ENCODE measurements at regions not wholly inside any gene's neighbourhood (a gene's known extent, or its start where the extent isn't known, plus 50 kb on each side); places are given as distances from the start of the nearest gene placed in this dataset.

- TF ChIP-seq CTCF (optimal IDR thresholded peaks at IDR 0.05 in 1 of 3, IDR thresholded peaks at IDR 0.05 in 1 of 3, conservative IDR thresholded peaks at IDR 0.05 in 1 of 3; ENCODE audit: extremely low read depth in 1 of 3, insufficient read depth in 2 of 3, low read length in 3 of 3) (no peak), EZH2 (IDR thresholded peaks at IDR 0.05; ENCODE audit: low read length) (no peak)
- dilution Hi-C loops (cut with MboI; ENCODE audit: extremely low pct_ligation_motif_present, low sequenced_read_pairs) = no loop called here
Measured at GRCh38 chr6:88454658-88455057, 288.5 kb upstream of the CNR1 start.

GRCh38 chr6:88449770-88450169, 283.6 kb upstream of the CNR1 start:
- Histone ChIP-seq H4K20me1 (ENCODE audit: control insufficient read depth, extremely low read depth, insufficient read depth, low read length) (no peaks in the 10 kb centered on the region), H3K4me3 (ENCODE audit: control insufficient read depth in 2 of 3, extremely low read depth in 1 of 3, insufficient read depth in 2 of 3, low read depth in 1 of 3, low read length in 3 of 3) (no peak overlapping the region), H2AFZ (ENCODE audit: control insufficient read depth, low read length) (no peak overlapping the region), H3K36me3 (ENCODE audit: control insufficient read depth in 2 of 2, extremely low read depth in 1 of 2, insufficient read depth in 2 of 2, low read length in 2 of 2) (no peaks in the 10 kb centered on the region), H3K4me2 (ENCODE audit: control insufficient read depth, extremely low read depth, insufficient read depth, low read depth, low read length) (no peak overlapping the region), H3K9ac (ENCODE audit: control insufficient read depth, extremely low read depth, insufficient read depth, low read length) (no peak overlapping the region), H3K4me1 (ENCODE audit: control insufficient read depth, extremely low read depth, insufficient read depth, low read length) (no peaks in the 10 kb centered on the region), H3K27ac (ENCODE audit: control insufficient read depth, insufficient read depth, low read length) (no peak overlapping the region), H3K9me3 (ENCODE audit: control insufficient read depth, low read depth, low read length) (no peaks in the 10 kb centered on the region), H3K9me1 (ENCODE audit: control insufficient read depth, extremely low read depth, insufficient read depth, low read length) (no peaks in the 10 kb centered on the region), H3K79me2 (ENCODE audit: control insufficient read depth, insufficient read depth, low read length) (no peaks in the 10 kb centered on the region), H3K27me3 (ENCODE audit: control insufficient read depth, extremely low read depth, insufficient read depth, low read length) (no peaks in the 10 kb centered on the region)
- no peak for FAIRE-seq
- no peak for DNase-seq (ENCODE audit: low read depth, low spot score)
- TF ChIP-seq CTCF (optimal IDR thresholded peaks at IDR 0.05 in 1 of 3, IDR thresholded peaks at IDR 0.05 in 1 of 3, conservative IDR thresholded peaks at IDR 0.05 in 1 of 3; ENCODE audit: extremely low read depth in 1 of 3, insufficient read depth in 2 of 3, low read length in 3 of 3) (no peak), EZH2 (IDR thresholded peaks at IDR 0.05; ENCODE audit: low read length) (no peak)
- dilution Hi-C loops (cut with MboI; ENCODE audit: extremely low pct_ligation_motif_present, low sequenced_read_pairs) = no loop called here

More at GRCh38 chr6:88454658-88455057, 288.5 kb upstream of the CNR1 start:
- Histone ChIP-seq H3K9me3 (ENCODE audit: control insufficient read depth, low read depth, low read length) (no peaks in the 10 kb centered on the region), H3K27ac (ENCODE audit: control insufficient read depth, insufficient read depth, low read length) (no peak overlapping the region), H2AFZ (ENCODE audit: control insufficient read depth, low read length) (no peak overlapping the region), H3K36me3 (ENCODE audit: control insufficient read depth in 2 of 2, extremely low read depth in 1 of 2, insufficient read depth in 2 of 2, low read length in 2 of 2) (no peaks in the 10 kb centered on the region), H3K79me2 (ENCODE audit: control insufficient read depth, insufficient read depth, low read length) (no peaks in the 10 kb centered on the region), H3K9ac (ENCODE audit: control insufficient read depth, extremely low read depth, insufficient read depth, low read length) (no peak overlapping the region), H3K9me1 (ENCODE audit: control insufficient read depth, extremely low read depth, insufficient read depth, low read length) (no peaks in the 10 kb centered on the region), H3K27me3 (ENCODE audit: control insufficient read depth, extremely low read depth, insufficient read depth, low read length) (no peaks in the 10 kb centered on the region), H3K4me2 (ENCODE audit: control insufficient read depth, extremely low read depth, insufficient read depth, low read depth, low read length) (no peak overlapping the region), H4K20me1 (ENCODE audit: control insufficient read depth, extremely low read depth, insufficient read depth, low read length) (no peaks in the 10 kb centered on the region), H3K4me1 (ENCODE audit: control insufficient read depth, extremely low read depth, insufficient read depth, low read length) (no peaks in the 10 kb centered on the region), H3K4me3 (ENCODE audit: control insufficient read depth in 2 of 3, extremely low read depth in 1 of 3, insufficient read depth in 2 of 3, low read depth in 1 of 3, low read length in 3 of 3) (no peak overlapping the region)
- DNase-seq (ENCODE audit: low read depth, low spot score) (no peak), FAIRE-seq (no peak)
